Suprapubic skin (tissue), 3 donors: ENCODE measurements at regions not wholly inside any gene's neighbourhood (a gene's known extent, or its start where the extent isn't known, plus 50 kb on each side); places are given as distances from the start of the nearest gene placed in this dataset.

ENCODE experiments used
- POLR2A ChIP-seq, 2 donors: fragments of 450-650 bp; IDR thresholded peaks; one replicate each; pipeline ENCODE4 v1.6.1; 2017; ENCODE audit warnings: antibody characterized with exemption in 2 of 2, mild to moderate bottlenecking in 2 of 2, moderate library complexity in 2 of 2
- TF ChIP-seq, protein P1 (sequence below), 2 donors: fragments of 200-600 bp in 1 of 2; fragments of 450-650 bp in 1 of 2; sonication (generic) in 1 of 2; IDR thresholded peaks; one replicate each; pipeline ENCODE4 v1.5.1; 2016 to 2019; ENCODE audit warnings: antibody characterized with exemption in 2 of 2, mild to moderate bottlenecking in 1 of 2, moderate library complexity in 1 of 2

DNA sequence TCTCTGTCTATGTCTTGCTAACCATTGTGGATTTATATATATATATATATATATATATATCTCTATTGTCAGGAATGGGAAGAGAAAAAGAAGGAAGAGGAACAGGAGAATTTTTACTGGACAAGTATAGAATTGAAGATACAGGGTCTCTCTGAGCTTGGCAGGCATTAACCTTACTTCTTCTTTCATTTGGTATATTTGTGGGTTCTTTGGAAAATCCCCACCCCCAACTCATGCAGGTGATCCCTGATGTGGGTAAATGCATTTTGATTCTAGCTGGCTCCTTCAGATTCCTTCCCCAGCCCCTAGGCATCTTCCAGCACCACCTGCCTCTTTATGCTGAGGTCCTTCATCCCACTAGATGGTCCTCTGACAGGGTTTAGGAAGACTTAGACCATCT, 78.8 kb upstream of the TRABD2B start:
- TF ChIP-seq, protein P1, sequence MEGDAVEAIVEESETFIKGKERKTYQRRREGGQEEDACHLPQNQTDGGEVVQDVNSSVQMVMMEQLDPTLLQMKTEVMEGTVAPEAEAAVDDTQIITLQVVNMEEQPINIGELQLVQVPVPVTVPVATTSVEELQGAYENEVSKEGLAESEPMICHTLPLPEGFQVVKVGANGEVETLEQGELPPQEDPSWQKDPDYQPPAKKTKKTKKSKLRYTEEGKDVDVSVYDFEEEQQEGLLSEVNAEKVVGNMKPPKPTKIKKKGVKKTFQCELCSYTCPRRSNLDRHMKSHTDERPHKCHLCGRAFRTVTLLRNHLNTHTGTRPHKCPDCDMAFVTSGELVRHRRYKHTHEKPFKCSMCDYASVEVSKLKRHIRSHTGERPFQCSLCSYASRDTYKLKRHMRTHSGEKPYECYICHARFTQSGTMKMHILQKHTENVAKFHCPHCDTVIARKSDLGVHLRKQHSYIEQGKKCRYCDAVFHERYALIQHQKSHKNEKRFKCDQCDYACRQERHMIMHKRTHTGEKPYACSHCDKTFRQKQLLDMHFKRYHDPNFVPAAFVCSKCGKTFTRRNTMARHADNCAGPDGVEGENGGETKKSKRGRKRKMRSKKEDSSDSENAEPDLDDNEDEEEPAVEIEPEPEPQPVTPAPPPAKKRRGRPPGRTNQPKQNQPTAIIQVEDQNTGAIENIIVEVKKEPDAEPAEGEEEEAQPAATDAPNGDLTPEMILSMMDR (IDR thresholded peaks at IDR 0.05) = no peak
- TF ChIP-seq POLR2A (IDR thresholded peaks at IDR 0.05) = no peak
